ENCODE measurements at regions not wholly inside any gene's neighbourhood (a gene's known extent, or its start where the extent isn't known, plus 50 kb on each side); places are given as distances from the start of the nearest gene placed in this dataset.
"Not testable (repeated sequence)": the region's sequence is repeated elsewhere in the genome, so short reads cannot be mapped to it uniquely, and the experiment has no call there.

- Histone ChIP-seq H3K27ac (no peak overlapping the region), H3K9me3 (no peaks in the 10 kb centered on the region), H3K4me3 (no peak overlapping the region), H3K27me3 (peaks cover 5% of the 10 kb centered on the region), H3K36me3 (no peaks in the 10 kb centered on the region), H3K4me1 (no peaks in the 10 kb centered on the region)
- WGBS, 2 donors (ENCODE audit: low coverage in 1 of 2) = 69 to 75% methylated on average over 6 of the region's 6 CpGs
- no peak for ATAC-seq
- TF ChIP-seq, protein P1, sequence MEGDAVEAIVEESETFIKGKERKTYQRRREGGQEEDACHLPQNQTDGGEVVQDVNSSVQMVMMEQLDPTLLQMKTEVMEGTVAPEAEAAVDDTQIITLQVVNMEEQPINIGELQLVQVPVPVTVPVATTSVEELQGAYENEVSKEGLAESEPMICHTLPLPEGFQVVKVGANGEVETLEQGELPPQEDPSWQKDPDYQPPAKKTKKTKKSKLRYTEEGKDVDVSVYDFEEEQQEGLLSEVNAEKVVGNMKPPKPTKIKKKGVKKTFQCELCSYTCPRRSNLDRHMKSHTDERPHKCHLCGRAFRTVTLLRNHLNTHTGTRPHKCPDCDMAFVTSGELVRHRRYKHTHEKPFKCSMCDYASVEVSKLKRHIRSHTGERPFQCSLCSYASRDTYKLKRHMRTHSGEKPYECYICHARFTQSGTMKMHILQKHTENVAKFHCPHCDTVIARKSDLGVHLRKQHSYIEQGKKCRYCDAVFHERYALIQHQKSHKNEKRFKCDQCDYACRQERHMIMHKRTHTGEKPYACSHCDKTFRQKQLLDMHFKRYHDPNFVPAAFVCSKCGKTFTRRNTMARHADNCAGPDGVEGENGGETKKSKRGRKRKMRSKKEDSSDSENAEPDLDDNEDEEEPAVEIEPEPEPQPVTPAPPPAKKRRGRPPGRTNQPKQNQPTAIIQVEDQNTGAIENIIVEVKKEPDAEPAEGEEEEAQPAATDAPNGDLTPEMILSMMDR (IDR thresholded peaks at IDR 0.05) = no peak
- TF ChIP-seq EP300 (IDR thresholded peaks at IDR 0.05) (no peak), POLR2AphosphoS5 (IDR thresholded peaks at IDR 0.05) (no peak), POLR2A (IDR thresholded peaks at IDR 0.05) (no peak)
Measured at GRCh38 chr2:105539331-105539730, 140.5 kb upstream of the FHL2 start.

- H3K4me1 ChIP-seq = no peaks in the 10 kb centered on the region
- no peak overlapping the region for H3K27ac ChIP-seq
- H3K36me3 ChIP-seq = no peaks in the 10 kb centered on the region
- ATAC-seq = no peak
- no peak for TF ChIP-seq POLR2AphosphoS5 (IDR thresholded peaks at IDR 0.05)
- TF ChIP-seq POLR2A (IDR thresholded peaks at IDR 0.05) = no peak
- TF ChIP-seq, protein P1 (IDR thresholded peaks at IDR 0.05) = no peak
- TF ChIP-seq EP300 (IDR thresholded peaks at IDR 0.05) = no peak
- 92% methylated on average over 2 of the region's 5 CpGs; no CpG with 5 or more reads in 1 of the 2 donors for WGBS, 2 donors (ENCODE audit: low coverage in 1 of 2)
- no peaks in the 10 kb centered on the region for H3K9me3 ChIP-seq
- H3K4me3 ChIP-seq = no peak overlapping the region
- H3K27me3 ChIP-seq = peaks cover 5% of the 10 kb centered on the region
Measured at GRCh38 chr2:105538840-105539239, 140.0 kb upstream of the FHL2 start.

GRCh38 chr2:105537920-105538319, 139.1 kb upstream of the FHL2 start:
- WGBS, 2 donors (ENCODE audit: low coverage in 1 of 2) = 83 to 85% methylated on average over 3 to 4 of the region's 4 CpGs
- no peaks in the 10 kb centered on the region for H3K4me1 ChIP-seq
- H3K36me3 ChIP-seq = no peaks in the 10 kb centered on the region
- no peak overlapping the region for H3K27ac ChIP-seq
- H3K4me3 ChIP-seq = no peak overlapping the region
- peaks cover 5% of the 10 kb centered on the region for H3K27me3 ChIP-seq
- ATAC-seq = no peak
- H3K9me3 ChIP-seq = no peaks in the 10 kb centered on the region
- TF ChIP-seq EP300 (IDR thresholded peaks at IDR 0.05) (no peak), POLR2A (IDR thresholded peaks at IDR 0.05) (no peak), POLR2AphosphoS5 (IDR thresholded peaks at IDR 0.05) (no peak)
- TF ChIP-seq, protein P1 (IDR thresholded peaks at IDR 0.05) = no peak

- Histone ChIP-seq H3K9me3 (no peaks in the 10 kb centered on the region), H3K4me3 (no peak overlapping the region), H3K4me1 (no peaks in the 10 kb centered on the region), H3K36me3 (no peaks in the 10 kb centered on the region), H3K27me3 (peaks cover 5% of the 10 kb centered on the region), H3K27ac (no peak overlapping the region)
- ATAC-seq = no peak
- TF ChIP-seq EP300 (IDR thresholded peaks at IDR 0.05) (no peak), POLR2A (IDR thresholded peaks at IDR 0.05) (no peak), POLR2AphosphoS5 (IDR thresholded peaks at IDR 0.05) (no peak)
- TF ChIP-seq, protein P1 (IDR thresholded peaks at IDR 0.05) = no peak
- 80 to 88% methylated on average over 4 to 6 of the region's 7 CpGs for WGBS, 2 donors (ENCODE audit: low coverage in 1 of 2)
Measured at GRCh38 chr2:105537466-105537865, 138.6 kb upstream of the FHL2 start.

- ATAC-seq = no peak
- no peak overlapping the region for H3K4me3 ChIP-seq
- WGBS, 2 donors (ENCODE audit: low coverage in 1 of 2) = 70 to 83% methylated on average over 2 to 3 of the region's 3 CpGs
- no peaks in the 10 kb centered on the region for H3K4me1 ChIP-seq
- H3K9me3 ChIP-seq = no peaks in the 10 kb centered on the region
- no peak overlapping the region for H3K27ac ChIP-seq
- no peaks in the 10 kb centered on the region for H3K36me3 ChIP-seq
- TF ChIP-seq EP300 (IDR thresholded peaks at IDR 0.05) (no peak), POLR2AphosphoS5 (IDR thresholded peaks at IDR 0.05) (no peak), POLR2A (IDR thresholded peaks at IDR 0.05) (no peak)
- TF ChIP-seq, protein P1 (IDR thresholded peaks at IDR 0.05) = no peak
- H3K27me3 ChIP-seq = peaks cover 5% of the 10 kb centered on the region
Measured at GRCh38 chr2:105536175-105536574, 137.3 kb upstream of the FHL2 start.

DNA sequence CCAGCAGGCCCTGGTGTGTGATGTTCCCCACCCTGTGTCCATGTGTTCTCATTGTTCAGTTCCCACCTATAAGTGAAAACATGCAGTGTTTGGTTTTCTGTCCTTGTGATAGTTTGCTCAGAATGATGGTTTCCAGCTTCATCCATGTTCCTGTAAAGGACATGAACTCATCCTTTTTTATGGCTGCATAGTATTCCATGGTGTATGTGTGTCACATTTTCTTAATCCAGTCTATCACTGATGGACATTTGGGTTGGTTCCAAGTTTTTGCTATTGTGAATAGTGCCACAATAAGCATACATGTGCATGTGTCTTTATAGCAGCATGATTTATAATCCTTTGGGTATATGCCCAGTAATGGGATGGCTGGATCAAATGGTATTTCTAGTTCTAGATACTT, 130.4 kb upstream of the FHL2 start:
- not testable (repeated sequence) for H3K27me3 ChIP-seq, H3K36me3 ChIP-seq, H3K4me3 ChIP-seq, ATAC-seq, H3K9me3 ChIP-seq, H3K4me1 ChIP-seq, H3K27ac ChIP-seq

Data from gastroesophageal sphincter (tissue), 4 donors.